Endothelial cell of umbilical vein (primary cell): ENCODE measurements at regions not wholly inside any gene's neighbourhood (a gene's known extent, or its start where the extent isn't known, plus 50 kb on each side); places are given as distances from the start of the nearest gene placed in this dataset.

ENCODE experiments used
- EZH2 ChIP-seq: IDR thresholded peaks from 2 replicates; pipeline ENCODE4 v1.6.1; 2012; ENCODE audit warnings: borderline replicate concordance, low read depth, mild to moderate bottlenecking, moderate library complexity, low read length, inconsistent platforms; ENCODE audit not compliant: severe bottlenecking
- JUN ChIP-seq: IDR thresholded peaks from 2 replicates; pipeline ENCODE4 v1.6.1; 2011; ENCODE audit warnings: borderline replicate concordance, low read depth; ENCODE audit not compliant: insufficient read length, insufficient read depth
- MYC ChIP-seq: IDR thresholded peaks from one replicate; pipeline ENCODE4 v1.6.1; 2011; ENCODE audit warnings: mild to moderate bottlenecking, low read depth, low read length
- POLR2A ChIP-seq: IDR thresholded peaks from 2 replicates; pipeline ENCODE4 v1.6.1; 2012; ENCODE audit warnings: low read depth, mild to moderate bottlenecking, control low read depth, low read length
- TF ChIP-seq, protein P1 (sequence below), 2 donors: IDR thresholded peaks; 1 replicate in 1 of 2; 2 replicates in 1 of 2; pipeline ENCODE4 v1.5.1; 2011; ENCODE audit warnings: low read length in 2 of 2, mild to moderate bottlenecking in 2 of 2, moderate library complexity in 2 of 2, control low read depth in 1 of 2, inconsistent platforms in 1 of 2, low read depth in 1 of 2; ENCODE audit not compliant: insufficient read depth in 1 of 2; ENCODE audit errors: extremely low read depth in 1 of 2

GRCh38 chr3:194046995-194047645 lies 88.8 kb upstream of the HES1 start:
- TF ChIP-seq, protein P1, sequence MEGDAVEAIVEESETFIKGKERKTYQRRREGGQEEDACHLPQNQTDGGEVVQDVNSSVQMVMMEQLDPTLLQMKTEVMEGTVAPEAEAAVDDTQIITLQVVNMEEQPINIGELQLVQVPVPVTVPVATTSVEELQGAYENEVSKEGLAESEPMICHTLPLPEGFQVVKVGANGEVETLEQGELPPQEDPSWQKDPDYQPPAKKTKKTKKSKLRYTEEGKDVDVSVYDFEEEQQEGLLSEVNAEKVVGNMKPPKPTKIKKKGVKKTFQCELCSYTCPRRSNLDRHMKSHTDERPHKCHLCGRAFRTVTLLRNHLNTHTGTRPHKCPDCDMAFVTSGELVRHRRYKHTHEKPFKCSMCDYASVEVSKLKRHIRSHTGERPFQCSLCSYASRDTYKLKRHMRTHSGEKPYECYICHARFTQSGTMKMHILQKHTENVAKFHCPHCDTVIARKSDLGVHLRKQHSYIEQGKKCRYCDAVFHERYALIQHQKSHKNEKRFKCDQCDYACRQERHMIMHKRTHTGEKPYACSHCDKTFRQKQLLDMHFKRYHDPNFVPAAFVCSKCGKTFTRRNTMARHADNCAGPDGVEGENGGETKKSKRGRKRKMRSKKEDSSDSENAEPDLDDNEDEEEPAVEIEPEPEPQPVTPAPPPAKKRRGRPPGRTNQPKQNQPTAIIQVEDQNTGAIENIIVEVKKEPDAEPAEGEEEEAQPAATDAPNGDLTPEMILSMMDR (IDR thresholded peaks at IDR 0.05; ENCODE audit: extremely low read depth in 1 of 2, insufficient read depth in 1 of 2, low read depth in 1 of 2, low read length in 2 of 2): no peak
- TF ChIP-seq POLR2A: no peak
- TF ChIP-seq MYC: no peak
- no peak for TF ChIP-seq JUN
- TF ChIP-seq EZH2: no peak
